GM12878 (cell line): ENCODE measurements at regions not wholly inside any gene's neighbourhood (a gene's known extent, or its start where the extent isn't known, plus 50 kb on each side); places are given as distances from the start of the nearest gene placed in this dataset.

Experiments
- ATAC-seq: fragments of 200-7000 bp; cut with Tn5 transposase; 3 replicates; pipeline ENCODE4 v1.9.1; 2020; ENCODE audit warnings: mild to moderate bottlenecking, moderate library complexity
- BruUV-seq: library from RNA; stranded (reverse); fragments of 400-500 nt; replicated peaks from 2 replicates; lab custom pipeline; 2021; lab: Mats Ljungman, UMichigan
- CTCF ChIA-PET: fragments of 300-600 bp; sonication (Branson Sonifier 250); formaldehyde crosslinking; extraction: SDS; loops from one replicate; lab custom pipeline; 2021; ENCODE audit warnings: inconsistent platforms; lab: Yijun Ruan, JAX
- POLR2A ChIA-PET: fragments of 350-600 bp; formaldehyde crosslinking; extraction: SDS; loops from one replicate; lab custom pipeline; 2021; ENCODE audit warnings: inconsistent platforms; lab: Charles Lee
- RAD21 ChIA-PET: fragments of 300-600 bp; sonication (Branson Sonifier 250); formaldehyde crosslinking; loops from one replicate; lab custom pipeline; 2023; ENCODE audit warnings: antibody characterized with exemption; ENCODE audit not compliant: unreplicated experiment; lab: Charles Lee
- SMC1A ChIA-PET: fragments of 300-600 bp; sonication (Branson Sonifier 250); formaldehyde crosslinking; loops from one replicate; lab custom pipeline; 2023; ENCODE audit not compliant: unreplicated experiment, uncharacterized antibody; lab: Charles Lee
- DNase-seq: peaks from one replicate; pipeline ENCODE4 v3.0.0-alpha.2; 2011; ENCODE audit warnings: low read depth, low spot score
- FAIRE-seq: peaks from 3 replicates; lab custom pipeline; 2011; peaks lifted over from hg19 to GRCh38; lab: Jason Lieb, UNC
- H2AFZ ChIP-seq: 2 replicates; pipeline ENCODE4 v1.6.0; 2011; ENCODE audit warnings: low read depth, low read length, control low read depth; ENCODE audit not compliant: control insufficient read depth
- H3K27ac ChIP-seq: 2 replicates; pipeline ENCODE4 v1.5.1; 2011; ENCODE audit warnings: control low read depth; ENCODE audit not compliant: control insufficient read depth, insufficient read depth
- H3K27me3 ChIP-seq, 2 experiments: replicated peaks in 1 of 2; 2 replicates each; pipeline versions ENCODE4 v1.6.0 to v1.6.1; 2011; ENCODE audit warnings: low read length in 1 of 2; ENCODE audit not compliant: control insufficient read depth in 2 of 2, insufficient read depth in 2 of 2
- H3K36me3 ChIP-seq, 2 experiments: 2 replicates each; pipeline ENCODE4 v1.5.1; 2011; ENCODE audit warnings: low read length in 1 of 2; ENCODE audit not compliant: control insufficient read depth in 2 of 2, insufficient read depth in 2 of 2
- H3K4me1 ChIP-seq: 2 replicates; pipeline ENCODE4 v1.6.1; 2011; ENCODE audit warnings: mild to moderate bottlenecking, low read length, moderate library complexity, mixed read lengths; ENCODE audit not compliant: control insufficient read depth, insufficient read depth
- H3K4me2 ChIP-seq: 2 replicates; pipeline ENCODE4 v1.6.0; 2011; ENCODE audit warnings: control low read depth; ENCODE audit not compliant: control insufficient read depth, insufficient read depth
- H3K4me3 ChIP-seq: fragments of 200-600 bp; sonication (generic); 2 replicates; pipeline ENCODE4 v1.5.1; 2016
- H3K79me2 ChIP-seq: 2 replicates; pipeline ENCODE4 v1.6.0; 2011; ENCODE audit warnings: low read length; ENCODE audit not compliant: control insufficient read depth, insufficient read depth
- H3K9ac ChIP-seq: 2 replicates; pipeline ENCODE4 v1.8.0; 2011; ENCODE audit warnings: low read length, control low read depth, mixed read lengths; ENCODE audit not compliant: control insufficient read depth, insufficient read depth
- H3K9me3 ChIP-seq: replicated peaks from 3 replicates; pipeline ENCODE4 v1.5.1; 2011; ENCODE audit warnings: mild to moderate bottlenecking, low read length; ENCODE audit not compliant: control insufficient read depth, insufficient read depth
- H4K20me1 ChIP-seq: 2 replicates; pipeline ENCODE4 v1.6.0; 2011; ENCODE audit not compliant: control insufficient read depth, insufficient read depth
- ASH2L ChIP-seq: fragments of 300-600, 200-600 bp; sonication (generic); IDR thresholded peaks from 2 replicates; pipeline ENCODE4 v1.6.1; 2017; ENCODE audit warnings: low read depth, mild to moderate bottlenecking, borderline replicate concordance
- E2F4 ChIP-seq: IDR thresholded peaks from 2 replicates; pipeline ENCODE4 v1.6.1; 2012; ENCODE audit warnings: low read depth, low read length, improper control_type of control experiment
- EP300 ChIP-seq, 2 experiments: fragments of 150-350 bp in 1 of 2; IDR thresholded peaks; 2 replicates each; pipeline ENCODE4 v1.6.1; 2011 to 2012; ENCODE audit warnings: low read depth in 2 of 2, low read length in 2 of 2, borderline replicate concordance in 1 of 2, improper control_type of control experiment in 1 of 2, inconsistent platforms in 1 of 2; ENCODE audit not compliant: control insufficient read depth in 1 of 2
- FOS ChIP-seq: IDR thresholded peaks from 3 replicates; pipeline ENCODE4 v1.6.1; 2011; ENCODE audit warnings: borderline replicate concordance; ENCODE audit not compliant: insufficient read length; ENCODE audit errors: extremely low read depth
- KAT2A ChIP-seq: conservative IDR thresholded peaks from 2 replicates; pipeline ENCODE4 v1.6.1; 2011; ENCODE audit warnings: low read depth, low read length; ENCODE audit not compliant: control insufficient read depth
- NFYA ChIP-seq: IDR thresholded peaks from 2 replicates; pipeline ENCODE4 v1.6.1; 2011; ENCODE audit warnings: low read depth, mild to moderate bottlenecking, low read length, improper control_type of control experiment, borderline replicate concordance
- PBX3 ChIP-seq: IDR thresholded peaks from 2 replicates; pipeline ENCODE4 v1.6.1; 2011; ENCODE audit warnings: mild to moderate bottlenecking, low read depth, low read length, moderate library complexity; ENCODE audit not compliant: insufficient replicate concordance
- SIX5 ChIP-seq: IDR thresholded peaks from 2 replicates; pipeline ENCODE4 v1.6.1; 2011; ENCODE audit warnings: mild to moderate bottlenecking, low read depth, low read length, moderate library complexity; ENCODE audit not compliant: severe bottlenecking
- TARDBP ChIP-seq: IDR thresholded peaks from 2 replicates; pipeline ENCODE4 v1.6.1; 2016; ENCODE audit warnings: borderline replicate concordance
- TCF12 ChIP-seq: IDR thresholded peaks from 2 replicates; pipeline ENCODE4 v1.6.1; 2011; ENCODE audit warnings: low read depth, mild to moderate bottlenecking, low read length
- ZBED1 ChIP-seq: IDR thresholded peaks from 2 replicates; pipeline ENCODE4 v1.6.1; 2016; ENCODE audit warnings: borderline replicate concordance
- WGBS: methylation state at CpG from one replicate; pipeline ENCODE4 v1.1.6; 2016; ENCODE audit warnings: low lambda C conversion rate; ENCODE audit not compliant: insufficient replicate concordance, insufficient coverage; ENCODE audit errors: missing lambda C conversion rate; 5-methylcytosine and 5-hydroxymethylcytosine counted together
- in situ Hi-C: fragments of 300-500 bp; cut with MboI; formaldehyde crosslinking; loops from 9 replicates; pipeline ENCODE4 v1.14.3; 2018; ENCODE audit warnings: mixed read lengths
- intact Hi-C: fragments of 100-400 bp; cut with micrococcal nuclease; formaldehyde crosslinking; loops from one replicate; pipeline ENCODE4 v1.14.2; 2022; ENCODE audit not compliant: unreplicated experiment

- RAD21 ChIA-PET, result interaction anchor here (1.0 to 1.5 kb wide), 2 partner anchors 34 to 141 kb away, joined by 3 to 5 read pairs; no protein-coding TSS in a partner anchor
- in situ Hi-C loops, result no loop called here
- SMC1A ChIA-PET, result interaction anchor here (0.8 to 1.3 kb wide), 4 partner anchors 8 to 305 kb away, joined by 3 to 6 read pairs (median 4); no protein-coding TSS in a partner anchor
- no peak overlapping the region for H2AFZ ChIP-seq
- intact Hi-C loops, result no loop called here
- BruUV-seq, result no TSS peak
- H3K4me3 ChIP-seq, result no peak overlapping the region
- no peak overlapping the region for H3K27ac ChIP-seq
- no peaks in the 10 kb centered on the region for H4K20me1 ChIP-seq
- no peak for DNase-seq
- no peaks in the 10 kb centered on the region for H3K4me1 ChIP-seq
- H3K4me2 ChIP-seq, result no peak overlapping the region
- POLR2A ChIA-PET, result no interaction called here
- ATAC-seq, result no peak
- no peak overlapping the region for H3K9ac ChIP-seq
- 2% methylated on average over 3 of the region's 3 CpGs for WGBS
- no peak for TF ChIP-seq FOS
- no peak for TF ChIP-seq NFYA
- TF ChIP-seq TARDBP, result no peak
- TF ChIP-seq TCF12, result no peak
- TF ChIP-seq PBX3, result no peak
- TF ChIP-seq EP300 (IDR thresholded peaks at IDR 0.05; ENCODE audit: borderline replicate concordance in 1 of 2, control insufficient read depth in 1 of 2, low read depth in 2 of 2, low read length in 2 of 2), result no peak
- no peak for TF ChIP-seq ASH2L
- TF ChIP-seq KAT2A, result no peak
- no peak for TF ChIP-seq E2F4
- no peak for TF ChIP-seq SIX5
- TF ChIP-seq ZBED1, result no peak
- H3K9me3 ChIP-seq, result no peaks in the 10 kb centered on the region
- FAIRE-seq, result no peak
- peaks cover 0 to 5% of the 10 kb centered on the region in 2 experiments; a peak in 2 of 4 replicates for H3K27me3 ChIP-seq
- H3K36me3 ChIP-seq, result no peaks in the 10 kb centered on the region
- H3K79me2 ChIP-seq, result no peaks in the 10 kb centered on the region
- CTCF ChIA-PET, result interaction anchor here (0.8 to 1.1 kb wide), 4 partner anchors 11 to 303 kb away, joined by 3 to 4 read pairs (median 3); no protein-coding TSS in a partner anchor
Measured at GRCh38 chr6:40286721-40287120, 300.4 kb downstream of the LRFN2 start.
